IMR-90 (cell line): ENCODE measurements at regions not wholly inside any gene's neighbourhood (a gene's known extent, or its start where the extent isn't known, plus 50 kb on each side); places are given as distances from the start of the nearest gene placed in this dataset.
A peak's percentile ranks its signal among the peaks of the same experiment; 100 is the strongest.

Source experiments
- ATAC-seq: fragments of 200-7000 bp; cut with Tn5 transposase; 2 replicates; pipeline ENCODE4 v1.9.1; 2020; ENCODE audit warnings: low read depth, mild to moderate bottlenecking, moderate library complexity
- BruUV-seq: library from RNA; stranded (reverse); fragments of 400-500 nt; replicated peaks from 2 replicates; lab custom pipeline; 2021; lab: Mats Ljungman, UMichigan
- CTCF ChIA-PET: fragments of 300-600 bp; formaldehyde crosslinking; extraction: SDS; loops from one replicate; lab custom pipeline; 2021; ENCODE audit warnings: antibody characterized with exemption; lab: Yijun Ruan, JAX
- POLR2A ChIA-PET: fragments of 300-600 bp; sonication (Branson Sonifier 250); formaldehyde crosslinking; loops from one replicate; lab custom pipeline; 2022; ENCODE audit warnings: antibody characterized with exemption; ENCODE audit not compliant: unreplicated experiment; lab: Charles Lee
- DNase-seq: peaks from one replicate; pipeline ENCODE4 v3.0.0; 2013
- H2AFZ ChIP-seq: replicated peaks from 2 replicates; pipeline ENCODE3; 2013; ENCODE audit warnings: low read length, mild to moderate bottlenecking; ENCODE audit not compliant: poor library complexity
- H2AK5ac ChIP-seq: 2 replicates; pipeline ENCODE4 v1.6.1; 2013; ENCODE audit warnings: low read depth, low read length, inconsistent platforms
- H2AK9ac ChIP-seq: replicated peaks from 2 replicates; pipeline ENCODE3; 2013; ENCODE audit warnings: mild to moderate bottlenecking, low read depth, low read length, moderate library complexity; ENCODE audit not compliant: poor library complexity
- H2BK120ac ChIP-seq: 2 replicates; pipeline ENCODE4 v1.6.1; 2013; ENCODE audit warnings: low read depth, low read length, inconsistent platforms
- H2BK15ac ChIP-seq: 3 replicates; pipeline ENCODE4 v1.6.1; 2013; ENCODE audit warnings: low read depth, low read length, inconsistent platforms
- H2BK20ac ChIP-seq: 2 replicates; pipeline ENCODE4 v1.6.1; 2013; ENCODE audit warnings: low read depth, mild to moderate bottlenecking, inconsistent platforms, low read length, moderate library complexity
- H2BK5ac ChIP-seq: 2 replicates; pipeline ENCODE4 v1.6.1; 2013; ENCODE audit warnings: mild to moderate bottlenecking, low read depth, low read length, inconsistent platforms; ENCODE audit not compliant: poor library complexity, severe bottlenecking
- H3K14ac ChIP-seq: replicated peaks from 2 replicates; pipeline ENCODE4 v1.6.1; 2013; ENCODE audit warnings: low read depth, low read length, inconsistent platforms
- H3K18ac ChIP-seq: 2 replicates; pipeline ENCODE4 v1.6.1; 2013; ENCODE audit warnings: low read depth, low read length, control low read depth
- H3K23ac ChIP-seq: 2 replicates; pipeline ENCODE4 v1.6.1; 2013; ENCODE audit warnings: low read depth, low read length, inconsistent platforms
- H3K27ac ChIP-seq: 2 replicates; pipeline ENCODE4 v1.5.1; 2013; ENCODE audit warnings: mild to moderate bottlenecking, control low read depth, low read length; ENCODE audit not compliant: insufficient read depth
- H3K27me3 ChIP-seq: 2 replicates; pipeline ENCODE4 v1.6.1; 2013; ENCODE audit warnings: low read length; ENCODE audit not compliant: control insufficient read depth, insufficient read depth
- H3K36me3 ChIP-seq: 2 replicates; pipeline ENCODE4 v1.6.1; 2013; ENCODE audit warnings: low read length, mixed read lengths; ENCODE audit not compliant: control insufficient read depth, insufficient read depth
- H3K4ac ChIP-seq: 2 replicates; pipeline ENCODE4 v1.6.1; 2013; ENCODE audit warnings: low read depth, low read length, inconsistent platforms
- H3K4me1 ChIP-seq: 2 replicates; pipeline ENCODE4 v1.6.1; 2013; ENCODE audit warnings: low read length, mixed read lengths; ENCODE audit not compliant: control insufficient read depth, insufficient read depth
- H3K4me2 ChIP-seq: 2 replicates; pipeline ENCODE4 v1.6.1; 2013; ENCODE audit warnings: low read depth, mild to moderate bottlenecking, control low read depth, low read length, moderate library complexity
- H3K4me3 ChIP-seq: 2 replicates; pipeline ENCODE4 v1.5.1; 2013; ENCODE audit warnings: low read depth, mild to moderate bottlenecking, control low read depth, low read length, moderate library complexity; ENCODE audit not compliant: insufficient read depth
- H3K56ac ChIP-seq: 2 replicates; pipeline ENCODE4 v1.6.1; 2013; ENCODE audit warnings: low read length, inconsistent platforms; ENCODE audit not compliant: insufficient read depth; ENCODE audit errors: extremely low read depth
- H3K79me1 ChIP-seq, 2 experiments: 2 replicates each; pipeline ENCODE4 v1.6.1; 2013; ENCODE audit warnings: low read length in 2 of 2, inconsistent platforms in 1 of 2, low read depth in 1 of 2
- H3K9ac ChIP-seq: 2 replicates; pipeline ENCODE4 v1.6.1; 2013; ENCODE audit warnings: low read depth, low read length, control low read depth
- H3K9me1 ChIP-seq: 2 replicates; pipeline ENCODE4 v1.6.1; 2013; ENCODE audit warnings: low read length, inconsistent platforms; ENCODE audit not compliant: insufficient read depth
- H3K9me3 ChIP-seq: 2 replicates; pipeline ENCODE4 v1.6.1; 2013; ENCODE audit warnings: low read length; ENCODE audit not compliant: control insufficient read depth, insufficient read depth
- H4K20me1 ChIP-seq: 2 replicates; pipeline ENCODE4 v1.6.1; 2013; ENCODE audit warnings: low read length, inconsistent platforms; ENCODE audit not compliant: insufficient read depth
- H4K5ac ChIP-seq: 2 replicates; pipeline ENCODE4 v1.6.1; 2013; ENCODE audit warnings: mild to moderate bottlenecking, low read depth, low read length, control low read depth
- H4K8ac ChIP-seq, 2 experiments: 2 replicates each; pipeline ENCODE4 v1.6.1; 2013; ENCODE audit warnings: low read depth in 2 of 2, low read length in 2 of 2, control low read depth in 1 of 2, inconsistent platforms in 1 of 2
- H4K91ac ChIP-seq: 2 replicates; pipeline ENCODE4 v1.6.1; 2013; ENCODE audit warnings: low read depth, low read length, inconsistent platforms; ENCODE audit not compliant: insufficient read depth
- BHLHE40 ChIP-seq: fragments of 150-350 bp; IDR thresholded peaks from 2 replicates; pipeline ENCODE4 v1.6.1; 2016; ENCODE audit warnings: mild to moderate bottlenecking, low read depth, low read length
- CEBPB ChIP-seq: IDR thresholded peaks from 2 replicates; pipeline ENCODE4 v1.6.1; 2012; ENCODE audit warnings: low read depth, low read length, improper control_type of control experiment
- CHD1 ChIP-seq: IDR thresholded peaks from 2 replicates; pipeline ENCODE4 v1.6.1; 2012; ENCODE audit warnings: low read depth, low read length, improper control_type of control experiment
- CTCF ChIP-seq: conservative IDR thresholded peaks from 2 replicates; pipeline ENCODE4 v1.5.1; 2012; ENCODE audit warnings: mild to moderate bottlenecking, low read depth, low read length, improper control_type of control experiment
- ELK1 ChIP-seq: fragments of 150-350 bp; IDR thresholded peaks from 2 replicates; pipeline ENCODE4 v1.6.1; 2016; ENCODE audit warnings: low read depth, mild to moderate bottlenecking, low read length, moderate library complexity, borderline replicate concordance
- FOS ChIP-seq: fragments of 150-350 bp; IDR thresholded peaks from 2 replicates; pipeline ENCODE4 v1.6.1; 2016; ENCODE audit warnings: low read depth, low read length
- MAFK ChIP-seq: IDR thresholded peaks from 2 replicates; pipeline ENCODE4 v1.6.1; 2012; ENCODE audit warnings: low read depth, low read length, improper control_type of control experiment
- MAZ ChIP-seq: IDR thresholded peaks from 2 replicates; pipeline ENCODE4 v1.6.1; 2012; ENCODE audit warnings: low read depth, mild to moderate bottlenecking, low read length, improper control_type of control experiment, moderate library complexity, borderline replicate concordance
- MXI1 ChIP-seq: IDR thresholded peaks from 2 replicates; pipeline ENCODE4 v1.6.1; 2012; ENCODE audit warnings: low read depth, mild to moderate bottlenecking, low read length, moderate library complexity, borderline replicate concordance
- NFE2L2 ChIP-seq: fragments of 150-350 bp; IDR thresholded peaks from 2 replicates; pipeline ENCODE4 v1.6.1; 2016; ENCODE audit warnings: low read depth, mild to moderate bottlenecking, low read length
- POLR2A ChIP-seq: IDR thresholded peaks from 2 replicates; pipeline ENCODE4 v1.6.1; 2012; ENCODE audit warnings: mild to moderate bottlenecking, low read depth, low read length
- RAD21 ChIP-seq: IDR thresholded peaks from 2 replicates; pipeline ENCODE4 v1.6.1; 2012; ENCODE audit warnings: low read length, improper control_type of control experiment
- RCOR1 ChIP-seq: IDR thresholded peaks from 2 replicates; pipeline ENCODE4 v1.6.1; 2012; ENCODE audit warnings: mild to moderate bottlenecking, low read length, improper control_type of control experiment; ENCODE audit not compliant: insufficient replicate concordance
- RFX5 ChIP-seq: IDR thresholded peaks from 2 replicates; pipeline ENCODE4 v1.8.0; 2012; ENCODE audit warnings: low read depth, mild to moderate bottlenecking, low read length, moderate library complexity
- SMC3 ChIP-seq: fragments of 150-350 bp; IDR thresholded peaks from 2 replicates; pipeline ENCODE4 v1.6.1; 2016; ENCODE audit warnings: low read depth, mild to moderate bottlenecking, antibody characterized with exemption, low read length, moderate library complexity
- dilution Hi-C: fragments of 300-500 bp; cut with HindIII; formaldehyde crosslinking; loops from one replicate; pipeline ENCODE4 v1.14.3; 2018; ENCODE audit warnings: low sequenced_read_pairs; ENCODE audit not compliant: unreplicated experiment
- in situ Hi-C: fragments of 300-500 bp; cut with MboI; formaldehyde crosslinking; loops from 3 replicates; pipeline ENCODE4 v1.14.3; 2019; ENCODE audit warnings: low sequenced_read_pairs, inconsistent platforms, mixed read lengths
- intact Hi-C: fragments of 100-400 bp; cut with micrococcal nuclease; formaldehyde crosslinking; loops from 2 replicates; pipeline ENCODE4 v1.10.0; 2022
- TF ChIP-seq, protein P1 (sequence below): fragments of 150-350 bp; IDR thresholded peaks from 2 replicates; pipeline ENCODE4 v1.6.1; 2017; ENCODE audit warnings: mild to moderate bottlenecking, antibody characterized with exemption, low read length, low read depth

DNA sequence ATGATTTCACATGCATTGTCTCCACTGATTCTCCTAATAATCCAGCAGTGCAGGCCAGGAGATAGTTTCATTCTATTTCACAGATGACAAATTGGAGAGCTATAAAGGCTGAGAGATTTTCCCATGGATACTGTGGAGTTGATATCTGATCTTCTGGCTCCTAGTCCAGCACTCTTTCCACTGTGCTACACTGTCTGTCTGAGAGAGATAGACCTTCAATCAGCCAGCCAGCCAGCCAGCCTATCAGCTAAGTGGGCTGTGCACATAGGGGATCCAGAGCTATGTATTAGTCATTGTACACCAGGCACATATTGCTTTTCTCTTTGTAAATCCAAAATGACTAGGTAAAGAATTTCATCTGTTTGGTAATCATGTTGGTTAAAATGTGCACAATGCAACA is 91.8 kb upstream of the ATP2B1 start:
- no peak overlapping the region for H3K18ac ChIP-seq
- POLR2A ChIA-PET: no interaction called here
- BruUV-seq: no TSS peak

More for the DNA sequence above, 91.8 kb upstream of the ATP2B1 start:
- Histone ChIP-seq H3K27me3 (no peaks in the 10 kb centered on the region), H3K4me3 (no peak overlapping the region), H3K4me1 (no peaks in the 10 kb centered on the region), H4K91ac (no peak overlapping the region), H2BK20ac (no peak overlapping the region), H2AK5ac (no peak overlapping the region), H2AK9ac (no peak overlapping the region), H2BK5ac (no peak overlapping the region), H2BK120ac (no peak overlapping the region), H3K9ac (no peak overlapping the region), H3K4me2 (no peak overlapping the region), H3K14ac (no peak overlapping the region), H2AFZ (no peak overlapping the region), H3K9me3 (no peaks in the 10 kb centered on the region), H3K23ac (0 out of 2 replicates have a peak overlapping the region, but pooled peaks have one; percentile 15), H3K79me1 (no peaks in the 10 kb centered on the region), H4K8ac (no peak overlapping the region), H3K27ac (no peak overlapping the region), H3K4ac (no peak overlapping the region), H3K36me3 (no peaks in the 10 kb centered on the region), H2BK15ac (no peak overlapping the region), H3K56ac (no peak overlapping the region), H4K20me1 (no peaks in the 10 kb centered on the region), H4K5ac (no peak overlapping the region), H3K9me1 (no peaks in the 10 kb centered on the region; the same call in 1 of the 2 replicates)
- dilution Hi-C loops (no loop called here), intact Hi-C loops (loop anchor here (5.0 kb wide), 1 partner anchor 1293 kb away; no protein-coding TSS in a partner anchor), in situ Hi-C loops (no loop called here)
- CTCF ChIA-PET: no interaction called here
- no peak for TF ChIP-seq RCOR1
- TF ChIP-seq SMC3: no peak
- TF ChIP-seq, protein P1, sequence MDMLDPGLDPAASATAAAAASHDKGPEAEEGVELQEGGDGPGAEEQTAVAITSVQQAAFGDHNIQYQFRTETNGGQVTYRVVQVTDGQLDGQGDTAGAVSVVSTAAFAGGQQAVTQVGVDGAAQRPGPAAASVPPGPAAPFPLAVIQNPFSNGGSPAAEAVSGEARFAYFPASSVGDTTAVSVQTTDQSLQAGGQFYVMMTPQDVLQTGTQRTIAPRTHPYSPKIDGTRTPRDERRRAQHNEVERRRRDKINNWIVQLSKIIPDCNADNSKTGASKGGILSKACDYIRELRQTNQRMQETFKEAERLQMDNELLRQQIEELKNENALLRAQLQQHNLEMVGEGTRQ: no peak
- no peak for TF ChIP-seq MAZ
- TF ChIP-seq BHLHE40: no peak
- no peak for TF ChIP-seq NFE2L2
- TF ChIP-seq RAD21: no peak
- TF ChIP-seq ELK1: no peak
- TF ChIP-seq MAFK: no peak
- no peak for TF ChIP-seq CTCF
- TF ChIP-seq MXI1: no peak
- no peak for TF ChIP-seq CHD1
- TF ChIP-seq RFX5: no peak
- TF ChIP-seq POLR2A: no peak
- no peak for TF ChIP-seq FOS
- TF ChIP-seq CEBPB: no peak
- ATAC-seq (0 out of 2 replicates have a peak, but pooled peaks have one; percentile 32), DNase-seq (no peak)
